GM12872 (cell line): ENCODE measurements at regions not wholly inside any gene's neighbourhood (a gene's known extent, or its start where the extent isn't known, plus 50 kb on each side); places are given as distances from the start of the nearest gene placed in this dataset.

Experiments used
- CTCF ChIP-seq: IDR thresholded peaks from 3 replicates; pipeline ENCODE4 v1.5.1; 2011; ENCODE audit warnings: low read depth, mild to moderate bottlenecking, low read length, moderate library complexity; ENCODE audit not compliant: insufficient read depth

- no peak for TF ChIP-seq CTCF
Measured at GRCh38 chr3:153275514-153275913, 113.5 kb downstream of the RAP2B start.

DNA sequence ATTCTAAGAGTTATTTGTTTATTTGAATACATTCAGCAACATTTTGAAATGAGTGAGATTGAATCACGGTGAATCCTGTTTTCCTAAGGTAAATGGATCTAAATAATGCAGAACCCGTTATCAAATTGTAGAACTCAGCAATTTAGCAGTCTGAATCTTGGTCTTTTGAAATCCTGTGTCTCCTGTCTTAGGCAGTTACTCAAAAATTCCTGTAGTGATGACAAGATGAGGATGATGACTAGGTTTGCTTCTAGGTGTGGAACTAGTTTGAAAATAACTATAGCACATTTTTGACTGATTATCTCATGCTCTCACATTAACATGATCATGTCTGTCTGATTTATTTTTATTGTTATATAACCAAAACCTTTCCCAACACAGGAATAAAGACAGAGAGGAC is 115.0 kb downstream of the RAP2B start:
- TF ChIP-seq CTCF = no peak

DNA sequence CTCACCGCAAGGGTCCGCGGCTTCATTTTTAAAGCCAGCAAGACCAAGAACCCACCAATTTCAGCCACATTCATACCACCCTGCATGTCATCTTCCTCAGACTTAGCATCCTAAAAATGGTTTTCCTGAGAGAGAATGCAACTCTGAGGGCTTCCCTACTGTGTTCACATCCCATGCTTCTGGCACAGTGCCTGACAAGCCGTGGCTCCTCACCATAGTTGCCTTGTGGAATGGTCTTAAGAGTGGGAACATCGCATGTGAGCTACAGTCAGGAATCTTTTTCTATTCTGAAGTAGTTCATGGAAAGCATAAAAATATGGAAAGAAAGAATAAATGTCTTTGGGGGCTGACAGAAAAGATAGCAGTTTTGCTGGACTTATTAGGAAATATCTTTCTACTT is 120.3 kb downstream of the RAP2B start:
- TF ChIP-seq CTCF = no peak

DNA sequence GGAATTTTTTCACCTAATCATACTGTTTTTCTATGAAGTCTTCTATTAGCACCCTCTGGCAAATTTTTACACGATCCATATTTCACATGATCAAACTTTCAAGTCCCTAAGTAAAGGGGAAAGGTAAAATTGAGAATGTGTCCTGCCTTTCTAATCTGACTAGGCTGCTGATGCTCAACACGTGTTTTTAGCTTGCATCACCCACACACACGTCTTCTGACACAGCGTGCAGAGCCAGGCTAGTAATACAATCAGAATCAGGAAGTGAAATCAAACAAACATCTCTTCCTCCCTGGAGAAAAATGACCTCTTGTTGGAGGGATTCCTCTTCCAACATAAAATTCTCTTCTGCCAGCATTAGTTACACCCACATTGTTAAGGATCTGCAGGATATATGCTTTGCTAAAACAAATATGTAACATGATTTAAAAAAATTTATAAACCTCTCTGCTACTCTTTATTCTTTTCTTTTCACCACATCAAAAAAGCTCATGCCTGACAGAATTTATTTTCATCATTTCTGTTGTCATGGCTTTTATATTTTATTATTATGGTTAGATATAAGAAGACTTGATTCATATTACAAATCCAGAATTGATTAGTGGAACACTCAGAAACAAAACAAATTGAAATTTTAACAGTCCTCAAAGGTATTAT is 122.4 kb downstream of the RAP2B start:
- no peak for TF ChIP-seq CTCF

DNA sequence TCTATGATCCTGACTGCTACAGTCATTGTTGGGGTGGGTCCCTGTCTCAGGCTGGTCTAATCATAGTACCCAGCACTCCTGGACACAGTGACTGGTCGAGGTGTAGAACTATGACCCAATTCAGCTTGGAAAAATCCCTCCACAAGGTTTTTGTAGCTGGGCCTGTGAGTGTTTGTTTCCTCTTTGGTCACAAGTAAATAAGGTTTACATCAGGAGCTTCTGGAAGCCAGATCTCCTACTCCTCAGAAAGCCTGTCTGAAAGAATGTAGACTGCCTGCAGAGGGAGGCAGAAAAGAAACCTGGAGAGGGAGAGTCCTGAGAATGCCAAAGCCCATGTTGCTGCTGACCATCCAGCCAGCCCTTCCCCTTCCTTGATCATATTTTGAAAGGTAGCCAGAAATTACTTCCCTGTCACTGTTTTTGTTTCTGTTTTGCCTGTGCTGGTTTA is 123.2 kb downstream of the RAP2B start:
- no peak for TF ChIP-seq CTCF

- no peak for TF ChIP-seq CTCF
Measured at GRCh38 chr3:153285982-153286381, 124.0 kb downstream of the RAP2B start.

DNA sequence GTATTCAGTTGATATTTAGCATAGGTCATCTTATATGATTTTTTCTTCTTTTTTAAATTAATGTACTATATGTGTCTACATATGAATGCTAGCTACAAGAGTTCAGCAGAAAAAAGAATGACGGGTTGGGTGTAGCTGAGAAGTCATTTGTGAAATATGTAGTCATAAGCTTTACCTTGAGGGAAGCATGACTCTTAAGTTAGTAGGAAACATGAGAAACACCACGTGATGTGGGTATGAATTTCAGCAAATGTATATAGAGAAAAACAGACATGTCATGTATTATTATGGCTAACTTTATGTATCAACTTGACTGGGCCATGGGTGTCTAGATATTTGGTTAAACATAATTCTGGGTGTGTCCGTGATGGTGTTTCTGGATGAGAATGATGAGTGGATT is 125.0 kb downstream of the RAP2B start:
- no peak for TF ChIP-seq CTCF
